ENCODE measurements at regions not wholly inside any gene's neighbourhood (a gene's known extent, or its start where the extent isn't known, plus 50 kb on each side); places are given as distances from the start of the nearest gene placed in this dataset.

DNA sequence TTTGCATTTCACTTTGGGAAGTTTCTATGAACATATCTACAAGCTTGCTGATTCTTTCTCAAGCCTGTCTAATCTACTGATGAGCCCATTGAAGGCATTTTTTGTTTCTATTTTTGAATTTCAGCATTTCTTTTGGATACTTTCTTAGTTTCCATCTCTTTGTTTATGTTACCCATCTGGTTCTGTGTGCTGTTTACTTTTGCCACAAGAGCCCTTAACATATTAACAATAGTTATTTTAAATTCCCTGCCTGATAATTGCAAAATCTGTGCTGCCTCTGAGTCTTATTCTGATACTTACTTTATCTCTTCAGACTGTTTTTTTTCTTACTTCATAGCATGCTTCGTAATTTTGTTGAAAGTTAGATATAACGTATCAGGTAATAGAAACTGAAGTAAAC, 75.8 kb upstream of the ZRANB2 start:
- TF ChIP-seq XRCC4 (IDR thresholded peaks at IDR 0.05; ENCODE audit: extremely low read depth, insufficient read depth, insufficient read length) (no peak), SRSF3 (IDR thresholded peaks at IDR 0.05; ENCODE audit: insufficient read depth, low read length) (no peak)
